ENCODE measurements at regions not wholly inside any gene's neighbourhood (a gene's known extent, or its start where the extent isn't known, plus 50 kb on each side); places are given as distances from the start of the nearest gene placed in this dataset.

DNA sequence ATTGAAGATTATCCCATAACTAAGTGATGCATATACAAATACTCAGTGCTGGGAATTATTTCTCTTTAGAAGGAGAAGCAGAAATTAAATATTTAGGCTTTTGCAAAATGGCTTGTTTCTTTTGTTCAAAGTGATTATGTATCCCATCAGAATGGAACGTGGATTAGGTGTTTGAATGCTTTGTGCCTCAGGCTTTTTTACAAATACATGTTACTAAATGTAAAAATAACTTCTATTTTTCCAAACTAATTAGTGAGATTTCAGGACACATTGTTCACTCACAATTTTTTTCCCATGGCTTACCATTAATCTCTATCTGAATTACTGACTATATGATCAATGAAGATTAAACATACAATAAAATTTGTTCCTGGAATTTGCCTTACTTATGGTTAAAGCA is 925.9 kb upstream of the CITED2 start:
- TF ChIP-seq, protein P1, sequence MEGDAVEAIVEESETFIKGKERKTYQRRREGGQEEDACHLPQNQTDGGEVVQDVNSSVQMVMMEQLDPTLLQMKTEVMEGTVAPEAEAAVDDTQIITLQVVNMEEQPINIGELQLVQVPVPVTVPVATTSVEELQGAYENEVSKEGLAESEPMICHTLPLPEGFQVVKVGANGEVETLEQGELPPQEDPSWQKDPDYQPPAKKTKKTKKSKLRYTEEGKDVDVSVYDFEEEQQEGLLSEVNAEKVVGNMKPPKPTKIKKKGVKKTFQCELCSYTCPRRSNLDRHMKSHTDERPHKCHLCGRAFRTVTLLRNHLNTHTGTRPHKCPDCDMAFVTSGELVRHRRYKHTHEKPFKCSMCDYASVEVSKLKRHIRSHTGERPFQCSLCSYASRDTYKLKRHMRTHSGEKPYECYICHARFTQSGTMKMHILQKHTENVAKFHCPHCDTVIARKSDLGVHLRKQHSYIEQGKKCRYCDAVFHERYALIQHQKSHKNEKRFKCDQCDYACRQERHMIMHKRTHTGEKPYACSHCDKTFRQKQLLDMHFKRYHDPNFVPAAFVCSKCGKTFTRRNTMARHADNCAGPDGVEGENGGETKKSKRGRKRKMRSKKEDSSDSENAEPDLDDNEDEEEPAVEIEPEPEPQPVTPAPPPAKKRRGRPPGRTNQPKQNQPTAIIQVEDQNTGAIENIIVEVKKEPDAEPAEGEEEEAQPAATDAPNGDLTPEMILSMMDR (conservative IDR thresholded peaks at IDR 0.05 in 1 of 2, IDR thresholded peaks at IDR 0.05 in 1 of 2; ENCODE audit: extremely low read depth in 1 of 2, insufficient read depth in 1 of 2, low read depth in 1 of 2, low read length in 2 of 2): no peak
- TF ChIP-seq EZH2 (IDR thresholded peaks at IDR 0.05; ENCODE audit: borderline replicate concordance, low read length): no peak

Data from mammary epithelial cell (primary cell).